ENCODE measurements at regions not wholly inside any gene's neighbourhood (a gene's known extent, or its start where the extent isn't known, plus 50 kb on each side); places are given as distances from the start of the nearest gene placed in this dataset.

DNA sequence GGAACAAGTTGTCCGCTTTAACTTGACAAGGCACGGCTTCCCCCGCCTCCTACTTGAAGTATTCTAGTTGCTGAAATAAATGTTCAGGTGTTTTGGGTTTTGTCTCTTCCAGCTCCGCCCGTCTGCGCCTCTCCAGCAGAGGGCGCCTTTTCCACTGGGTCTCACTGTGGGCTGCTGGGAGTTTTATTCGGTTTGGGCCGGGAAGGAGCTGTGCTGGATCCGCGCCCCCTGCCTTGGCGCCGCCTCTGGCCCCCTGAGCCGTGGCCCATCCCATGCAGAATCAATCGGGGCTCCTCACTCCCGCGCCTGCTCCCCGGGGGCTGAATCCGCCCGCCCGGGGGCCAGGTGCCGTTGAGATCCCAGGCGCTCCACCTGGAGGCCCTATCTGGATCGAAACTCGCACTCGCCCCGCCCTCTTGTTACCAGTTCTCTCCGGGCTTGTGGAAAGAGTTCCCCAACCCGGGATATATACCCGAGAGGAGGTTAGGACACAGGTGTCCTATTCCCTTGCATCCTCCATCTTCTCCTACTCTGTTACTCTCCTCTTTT lies 51.0 kb upstream of the TCF21 start:
- peak; percentile 34 for DNase-seq (ENCODE audit: low spot score)

Data from RKO (cell line).